Endodermal cell (in vitro differentiated cells): ENCODE measurements at regions not wholly inside any gene's neighbourhood (a gene's known extent, or its start where the extent isn't known, plus 50 kb on each side); places are given as distances from the start of the nearest gene placed in this dataset.

Experiments
- DNase-seq: peaks from one replicate; pipeline ENCODE4 v3.0.0-alpha.2; 2017
- H3K27ac ChIP-seq: 2 replicates; pipeline ENCODE4 v1.5.1; 2013; ENCODE audit warnings: mild to moderate bottlenecking, low read depth, low read length, moderate library complexity
- H3K27me3 ChIP-seq: 2 replicates; pipeline ENCODE4 v1.6.1; 2013; ENCODE audit warnings: mild to moderate bottlenecking, low read length, moderate library complexity; ENCODE audit not compliant: insufficient read depth, control insufficient read depth, poor library complexity, severe bottlenecking
- H3K36me3 ChIP-seq: 2 replicates; pipeline ENCODE4 v1.7.0; 2013; ENCODE audit warnings: mild to moderate bottlenecking, low read length, moderate library complexity; ENCODE audit not compliant: control insufficient read depth, insufficient read depth
- H3K4me1 ChIP-seq: one replicate; pipeline ENCODE4 v1.7.0; 2013; ENCODE audit warnings: low read length; ENCODE audit not compliant: control insufficient read depth, insufficient read depth
- H3K4me3 ChIP-seq: 2 replicates; pipeline ENCODE4 v1.5.1; 2013; ENCODE audit warnings: mild to moderate bottlenecking, low read length, moderate library complexity
- H3K9ac ChIP-seq: 2 replicates; pipeline ENCODE4 v1.6.1; 2013; ENCODE audit warnings: mild to moderate bottlenecking, low read length, moderate library complexity; ENCODE audit not compliant: poor library complexity, severe bottlenecking; ENCODE audit errors: extremely low read depth
- H3K9me3 ChIP-seq: 2 replicates; pipeline ENCODE4 v1.6.1; 2013; ENCODE audit warnings: mild to moderate bottlenecking, low read length, moderate library complexity; ENCODE audit not compliant: control insufficient read depth
- H3K27ac Mint-ChIP-seq: 2 replicates; pipeline ENCODE4 v1.8.0; 2020; ENCODE audit warnings: mixed read lengths
- H3K27me3 Mint-ChIP-seq: 2 replicates; pipeline ENCODE4 v1.8.0; 2021; ENCODE audit warnings: mild to moderate bottlenecking, mixed read lengths; ENCODE audit not compliant: insufficient read depth
- H3K36me3 Mint-ChIP-seq: 2 replicates; pipeline ENCODE4 v1.8.0; 2020; ENCODE audit warnings: low read depth, mixed read lengths
- H3K4me1 Mint-ChIP-seq: 2 replicates; pipeline ENCODE4 v1.8.0; 2020; ENCODE audit warnings: mixed read lengths
- H3K4me3 Mint-ChIP-seq: 2 replicates; pipeline ENCODE4 v1.8.0; 2020; ENCODE audit warnings: mild to moderate bottlenecking, moderate library complexity, mixed read lengths
- H3K9me3 Mint-ChIP-seq: 2 replicates; pipeline ENCODE4 v1.8.0; 2020; ENCODE audit warnings: mild to moderate bottlenecking, mixed read lengths
- WGBS, 2 experiments: methylation state at CpG; one replicate each; pipeline versions ENCODE4 v1.1.5 to v1.1.7; 2013; ENCODE audit warnings: missing lambda C conversion rate in 2 of 2, mixed read lengths in 1 of 2; ENCODE audit not compliant: insufficient coverage in 1 of 2, insufficient read length in 1 of 2; 5-methylcytosine and 5-hydroxymethylcytosine counted together
- TF ChIP-seq, protein P1 (sequence below): fragments of 200-600 bp; sonication (generic); conservative IDR thresholded peaks from 2 replicates; pipeline ENCODE4 v1.5.0; 2021; ENCODE audit warnings: antibody characterized with exemption, mild to moderate bottlenecking

DNA sequence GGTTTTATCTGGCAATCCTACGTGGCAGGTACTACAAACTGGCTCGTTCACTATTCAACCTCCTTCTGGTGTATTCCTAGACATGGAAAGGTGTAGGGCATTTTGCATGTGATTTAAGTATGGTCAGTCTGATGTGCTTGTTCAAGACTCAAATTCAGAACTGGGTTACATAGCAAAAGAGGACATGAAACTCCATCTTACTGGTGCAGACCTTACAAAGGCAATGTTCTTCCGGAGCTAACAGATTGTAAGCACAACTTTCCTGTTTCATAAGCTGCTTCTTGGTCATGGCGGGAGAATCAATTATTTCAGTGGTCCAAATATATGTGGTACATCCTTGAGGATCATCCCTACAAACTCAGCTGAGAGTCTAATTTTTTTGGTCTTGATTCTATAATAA, 703.4 kb downstream of the EPM2A start:
- Mint-ChIP-seq H3K4me3 (no peak overlapping the region), H3K27me3 (no peaks in the 10 kb centered on the region), H3K36me3 (peaks cover 2% of the 10 kb centered on the region), H3K9me3 (peaks cover 5% of the 10 kb centered on the region), H3K27ac (no peak overlapping the region), H3K4me1 (peaks cover 11% of the 10 kb centered on the region)
- TF ChIP-seq, protein P1, sequence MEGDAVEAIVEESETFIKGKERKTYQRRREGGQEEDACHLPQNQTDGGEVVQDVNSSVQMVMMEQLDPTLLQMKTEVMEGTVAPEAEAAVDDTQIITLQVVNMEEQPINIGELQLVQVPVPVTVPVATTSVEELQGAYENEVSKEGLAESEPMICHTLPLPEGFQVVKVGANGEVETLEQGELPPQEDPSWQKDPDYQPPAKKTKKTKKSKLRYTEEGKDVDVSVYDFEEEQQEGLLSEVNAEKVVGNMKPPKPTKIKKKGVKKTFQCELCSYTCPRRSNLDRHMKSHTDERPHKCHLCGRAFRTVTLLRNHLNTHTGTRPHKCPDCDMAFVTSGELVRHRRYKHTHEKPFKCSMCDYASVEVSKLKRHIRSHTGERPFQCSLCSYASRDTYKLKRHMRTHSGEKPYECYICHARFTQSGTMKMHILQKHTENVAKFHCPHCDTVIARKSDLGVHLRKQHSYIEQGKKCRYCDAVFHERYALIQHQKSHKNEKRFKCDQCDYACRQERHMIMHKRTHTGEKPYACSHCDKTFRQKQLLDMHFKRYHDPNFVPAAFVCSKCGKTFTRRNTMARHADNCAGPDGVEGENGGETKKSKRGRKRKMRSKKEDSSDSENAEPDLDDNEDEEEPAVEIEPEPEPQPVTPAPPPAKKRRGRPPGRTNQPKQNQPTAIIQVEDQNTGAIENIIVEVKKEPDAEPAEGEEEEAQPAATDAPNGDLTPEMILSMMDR = no peak
- Histone ChIP-seq H3K36me3 (no peaks in the 10 kb centered on the region), H3K27me3 (no peaks in the 10 kb centered on the region), H3K9me3 (peaks cover 4% of the 10 kb centered on the region), H3K4me3 (no peak overlapping the region), H3K9ac (no peak overlapping the region), H3K4me1 (no peaks in the 10 kb centered on the region), H3K27ac (no peak overlapping the region)
- no peak for DNase-seq
- whole genome bisulfite sequencing, 2 experiments = 64 to 67% methylated on average over 3 to 4 of the region's 4 CpGs

DNA sequence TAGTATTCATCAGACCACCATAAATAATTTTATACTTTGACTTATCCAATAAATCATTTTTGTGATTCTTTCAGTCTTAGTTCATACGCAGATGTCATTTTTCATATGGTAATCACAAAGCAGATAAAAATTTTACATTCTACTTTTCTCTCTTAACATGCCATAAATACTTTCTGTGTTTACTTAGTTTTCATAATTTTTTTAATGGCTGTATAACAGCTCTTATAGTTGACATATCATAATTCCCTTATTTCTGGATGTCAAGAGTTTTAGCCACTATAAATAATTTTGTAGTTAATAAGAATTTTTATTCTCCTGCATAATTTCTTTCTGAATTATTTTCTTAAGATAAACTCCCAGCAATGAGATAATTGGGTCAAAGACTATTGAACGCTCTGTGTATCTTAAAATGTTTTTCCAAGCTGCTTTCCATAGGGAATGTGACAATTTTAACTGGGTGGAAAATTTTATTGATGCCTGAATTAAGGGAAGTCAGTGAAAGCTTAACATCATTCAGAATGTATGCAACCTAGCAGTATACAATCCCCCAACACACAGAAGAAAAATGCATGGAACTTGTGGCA, 702.7 kb downstream of the EPM2A start:
- peaks cover 5% of the 10 kb centered on the region for H3K9me3 Mint-ChIP-seq
- Histone ChIP-seq H3K4me1 (no peaks in the 10 kb centered on the region), H3K9ac (no peak overlapping the region), H3K36me3 (no peaks in the 10 kb centered on the region), H3K9me3 (peaks cover 4% of the 10 kb centered on the region), H3K4me3 (no peak overlapping the region), H3K27ac (no peak overlapping the region), H3K27me3 (no peaks in the 10 kb centered on the region)
- DNase-seq = no peak
- peaks cover 11% of the 10 kb centered on the region for H3K4me1 Mint-ChIP-seq
- H3K27me3 Mint-ChIP-seq = no peaks in the 10 kb centered on the region
- peaks cover 2% of the 10 kb centered on the region for H3K36me3 Mint-ChIP-seq
- TF ChIP-seq, protein P1 = no peak
- no peak overlapping the region for H3K27ac Mint-ChIP-seq
- no peak overlapping the region for H3K4me3 Mint-ChIP-seq
- 94 to 100% methylated on average over 1 to 2 of the region's 2 CpGs for WGBS, 2 experiments

DNA sequence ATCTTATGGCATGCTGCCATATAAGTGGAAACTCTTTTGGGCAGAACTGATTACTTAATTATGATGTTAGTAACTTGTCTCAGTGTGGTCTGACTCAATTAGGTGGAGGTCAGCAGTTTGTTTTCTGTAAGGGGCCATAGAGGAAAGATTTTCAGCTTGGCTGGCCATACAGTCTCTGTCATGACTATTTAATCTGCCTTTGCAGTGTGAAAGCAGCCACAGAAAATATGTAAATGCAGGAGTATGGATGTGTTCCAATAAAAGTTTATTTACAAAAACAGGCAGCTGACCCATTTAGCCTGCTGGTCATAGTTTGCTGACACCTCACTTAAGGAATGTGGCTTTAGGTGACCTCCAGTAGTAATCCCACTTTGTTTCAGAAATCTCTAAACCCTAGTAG, 700.7 kb downstream of the EPM2A start:
- DNase-seq = no peak
- Histone ChIP-seq H3K4me1 (no peaks in the 10 kb centered on the region), H3K27me3 (no peaks in the 10 kb centered on the region), H3K27ac (no peak overlapping the region), H3K36me3 (no peaks in the 10 kb centered on the region), H3K4me3 (no peak overlapping the region), H3K9ac (no peak overlapping the region), H3K9me3 (peaks cover 4% of the 10 kb centered on the region)
- Mint-ChIP-seq H3K27ac (no peak overlapping the region), H3K4me3 (no peak overlapping the region), H3K27me3 (no peaks in the 10 kb centered on the region), H3K9me3 (peaks cover 5% of the 10 kb centered on the region), H3K36me3 (peaks cover 2% of the 10 kb centered on the region), H3K4me1 (peaks cover under 1% of the 10 kb centered on the region)
- TF ChIP-seq, protein P1 = no peak
